Fibroblast of pulmonary artery (primary cell): ENCODE measurements at regions not wholly inside any gene's neighbourhood (a gene's known extent, or its start where the extent isn't known, plus 50 kb on each side); places are given as distances from the start of the nearest gene placed in this dataset.

ENCODE experiments used
- DNase-seq: peaks from one replicate; pipeline ENCODE4 v3.0.0-alpha.2; 2010; ENCODE audit warnings: low read depth
- H3K4me3 ChIP-seq: replicated peaks from 2 replicates; pipeline ENCODE4 v1.5.1; 2011; ENCODE audit warnings: low read depth, mild to moderate bottlenecking, control low read depth, low read length, moderate library complexity
- CTCF ChIP-seq: IDR thresholded peaks from 2 replicates; pipeline ENCODE4 v1.5.1; 2011; ENCODE audit warnings: mild to moderate bottlenecking, control low read depth, low read length, inconsistent platforms; ENCODE audit errors: missing control alignments

- H3K4me3 ChIP-seq = no peak overlapping the region
- no peak for DNase-seq
- no peak for TF ChIP-seq CTCF
These were observed 253.8 kb downstream of the CYRIA start for GRCh38 chr2:16411788-16412187.

- no peak for DNase-seq
- H3K4me3 ChIP-seq = no peak overlapping the region
- no peak for TF ChIP-seq CTCF
These were observed 255.8 kb downstream of the CYRIA start for GRCh38 chr2:16409849-16410248.

GRCh38 chr2:16409006-16409390 is 256.6 kb downstream of the CYRIA start:
- H3K4me3 ChIP-seq = no peak overlapping the region
- no peak for TF ChIP-seq CTCF
- DNase-seq = no peak

DNA sequence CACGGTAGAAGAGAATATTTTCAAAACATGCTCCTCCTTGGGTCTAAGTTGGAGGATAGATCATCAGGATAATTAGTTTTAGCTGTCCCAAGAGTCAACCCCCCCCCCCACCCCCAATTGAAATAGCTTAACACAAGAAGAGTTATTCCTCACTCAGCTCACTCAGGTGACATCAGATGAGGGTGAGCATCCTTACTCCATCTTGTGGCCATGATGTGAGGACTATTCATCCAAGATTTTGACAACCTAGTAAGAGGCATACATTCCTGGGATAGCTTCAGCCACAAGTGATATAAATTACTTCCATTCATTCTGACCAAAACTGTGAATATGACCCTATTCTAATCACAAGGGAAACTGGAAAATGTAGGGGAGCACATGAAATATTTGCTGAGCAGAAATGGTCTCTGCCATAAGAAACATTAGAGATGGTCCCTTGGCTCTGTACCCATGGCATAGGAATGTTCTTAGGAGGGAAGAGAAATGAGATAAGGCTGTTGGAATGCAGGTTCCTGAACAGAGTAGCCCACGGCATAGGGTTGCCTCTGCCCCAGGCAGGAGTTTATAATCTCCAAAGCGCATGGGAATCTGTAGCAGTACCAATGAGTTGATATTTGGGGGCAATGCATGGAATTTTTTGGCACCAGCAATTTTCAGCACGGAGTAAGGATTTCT is 257.2 kb downstream of the CYRIA start:
- no peak for DNase-seq
- H3K4me3 ChIP-seq = no peak overlapping the region
- TF ChIP-seq CTCF = no peak

GRCh38 chr2:16407358-16407757 is 258.3 kb downstream of the CYRIA start:
- no peak for TF ChIP-seq CTCF
- no peak for DNase-seq
- H3K4me3 ChIP-seq = no peak overlapping the region

- DNase-seq = no peak
- H3K4me3 ChIP-seq = no peak overlapping the region
- TF ChIP-seq CTCF = no peak
These were observed 258.9 kb downstream of the CYRIA start for GRCh38 chr2:16406496-16407289.
